ENCODE measurements at regions not wholly inside any gene's neighbourhood (a gene's known extent, or its start where the extent isn't known, plus 50 kb on each side); places are given as distances from the start of the nearest gene placed in this dataset.

GRCh38 chr1:119204197-119204960 is 63.9 kb upstream of the WARS2 start:
- Histone ChIP-seq H2AFZ (ENCODE audit: low read depth, low read length) (no peak overlapping the region), H3K27me3 (ENCODE audit: control insufficient read depth in 2 of 2, insufficient read depth in 2 of 2, low read length in 2 of 2) (no peaks in the 10 kb centered on the region), H3K9ac (ENCODE audit: insufficient read depth in 1 of 2, low read depth in 2 of 2, low read length in 2 of 2) (no peak overlapping the region), H3K4me3 (no peak overlapping the region), H3K79me2 (ENCODE audit: control insufficient read depth, insufficient read depth, low read length) (no peaks in the 10 kb centered on the region), H3K9me1 (ENCODE audit: control insufficient read depth, insufficient read depth, low read length) (no peaks in the 10 kb centered on the region), H3K9me3 (replicated peaks; ENCODE audit: control insufficient read depth, insufficient read depth, low read depth, low read length) (no peaks in the 10 kb centered on the region), H3K27ac (ENCODE audit: extremely low read depth, low read depth, low read length) (no peak overlapping the region), H3K36me3 (ENCODE audit: control insufficient read depth, insufficient read depth, low read length) (no peaks in the 10 kb centered on the region), H3K4me1 (replicated peaks in 1 of 2; ENCODE audit: control insufficient read depth in 2 of 2, insufficient read depth in 2 of 2, low read length in 2 of 2) (peaks cover 0 to 6% of the 10 kb centered on the region in 2 experiments; a peak in 2 of 5 replicates), H3K4me2 (ENCODE audit: insufficient read depth, low read length) (no peak overlapping the region), H4K20me1 (replicated peaks; ENCODE audit: control insufficient read depth, insufficient read depth, low read length) (no peaks in the 10 kb centered on the region)
- ATAC-seq (no peak), DNase-seq (ENCODE audit: extremely low read depth in 1 of 4, low spot score in 3 of 4) (no peak), FAIRE-seq (no peak)
- in situ Hi-C loops (cut with MboI) (no loop called here), intact Hi-C loops (cut with micrococcal nuclease) (no loop called here)
- no TSS peak for BruUV-seq (replicated peaks)
- TF ChIP-seq SRSF1 (IDR thresholded peaks at IDR 0.05; ENCODE audit: low read depth, low read length) (no peak), CREM (IDR thresholded peaks at IDR 0.05; ENCODE audit: low read depth) (no peak), YY1 (IDR thresholded peaks at IDR 0.05; ENCODE audit: borderline replicate concordance in 1 of 3, control insufficient read depth in 1 of 3, extremely low read depth in 1 of 3, insufficient read depth in 3 of 3, insufficient read length in 1 of 3, insufficient replicate concordance in 2 of 3, low read depth in 1 of 3, low read length in 2 of 3) (no peak), ESRRA (IDR thresholded peaks at IDR 0.05; ENCODE audit: borderline replicate concordance, low read depth) (no peak), SAP30 (IDR thresholded peaks at IDR 0.05; ENCODE audit: borderline replicate concordance, insufficient read depth, low read depth, low read length, poor library complexity, severe bottlenecking) (no peak), WHSC1 (IDR thresholded peaks at IDR 0.05; ENCODE audit: low read length) (no peak)
- TF ChIP-seq, protein P1, sequence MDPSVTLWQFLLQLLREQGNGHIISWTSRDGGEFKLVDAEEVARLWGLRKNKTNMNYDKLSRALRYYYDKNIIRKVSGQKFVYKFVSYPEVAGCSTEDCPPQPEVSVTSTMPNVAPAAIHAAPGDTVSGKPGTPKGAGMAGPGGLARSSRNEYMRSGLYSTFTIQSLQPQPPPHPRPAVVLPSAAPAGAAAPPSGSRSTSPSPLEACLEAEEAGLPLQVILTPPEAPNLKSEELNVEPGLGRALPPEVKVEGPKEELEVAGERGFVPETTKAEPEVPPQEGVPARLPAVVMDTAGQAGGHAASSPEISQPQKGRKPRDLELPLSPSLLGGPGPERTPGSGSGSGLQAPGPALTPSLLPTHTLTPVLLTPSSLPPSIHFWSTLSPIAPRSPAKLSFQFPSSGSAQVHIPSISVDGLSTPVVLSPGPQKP (CRISPR knock-in tag; IDR thresholded peaks at IDR 0.05) = no peak
- ChIA-PET POLR2A (interaction anchor here (0.5 to 1.0 kb wide), 3 partner anchors 11 to 70 kb away, joined by 3 to 6 read pairs (median 3); no protein-coding TSS in a partner anchor), CTCF (ENCODE audit: low intra/inter-chr PET ratio) (no interaction called here)
- 58% methylated on average over 2 of the region's 2 CpGs for WGBS (ENCODE audit: insufficient coverage, low coverage, missing lambda C conversion rate)
